Hepatocyte (in vitro differentiated cells): ENCODE measurements at regions not wholly inside any gene's neighbourhood (a gene's known extent, or its start where the extent isn't known, plus 50 kb on each side); places are given as distances from the start of the nearest gene placed in this dataset.

Experiments used
- DNase-seq: peaks from one replicate; pipeline ENCODE4 v3.0.0-alpha.2; 2016; ENCODE audit warnings: low spot score
- H2AFZ ChIP-seq: fragments of 200-600 bp; sonication (generic); 2 replicates; pipeline ENCODE4 v1.6.0; 2016; ENCODE audit warnings: antibody characterized with exemption, mild to moderate bottlenecking
- H3K27ac ChIP-seq: fragments of 200-600 bp; sonication (generic); 2 replicates; pipeline ENCODE4 v1.5.1; 2016; ENCODE audit warnings: mild to moderate bottlenecking
- H3K27me3 ChIP-seq: fragments of 200-600 bp; sonication (generic); 2 replicates; pipeline ENCODE4 v1.6.1; 2016
- H3K36me3 ChIP-seq: fragments of 200-600 bp; sonication (generic); replicated peaks from 2 replicates; pipeline ENCODE4 v1.5.1; 2016; ENCODE audit warnings: low read depth; ENCODE audit not compliant: insufficient read depth
- H3K4me1 ChIP-seq: fragments of 200-600 bp; sonication (generic); 2 replicates; pipeline ENCODE4 v1.5.1; 2016; ENCODE audit warnings: mild to moderate bottlenecking, moderate library complexity; ENCODE audit not compliant: insufficient read depth
- H3K4me2 ChIP-seq: fragments of 200-600 bp; sonication (generic); 2 replicates; pipeline ENCODE4 v1.6.0; 2016
- H3K4me3 ChIP-seq: fragments of 200-600 bp; sonication (generic); 2 replicates; pipeline ENCODE4 v1.5.1; 2016; ENCODE audit warnings: mild to moderate bottlenecking
- H3K79me2 ChIP-seq: fragments of 200-600 bp; sonication (generic); 2 replicates; pipeline ENCODE4 v1.6.0; 2017; ENCODE audit warnings: mild to moderate bottlenecking
- H3K9me2 ChIP-seq: fragments of 200-600 bp; sonication (generic); replicated peaks from 2 replicates; pipeline ENCODE4 v1.6.0; 2017; ENCODE audit warnings: mild to moderate bottlenecking; ENCODE audit not compliant: insufficient read depth
- H3K9me3 ChIP-seq: fragments of 200-600 bp; sonication (generic); 2 replicates; pipeline ENCODE4 v1.5.1; 2016; ENCODE audit warnings: low read depth, mild to moderate bottlenecking
- H4K20me1 ChIP-seq: fragments of 200-600 bp; sonication (generic); 2 replicates; pipeline ENCODE4 v1.6.0; 2016; ENCODE audit warnings: mild to moderate bottlenecking; ENCODE audit not compliant: insufficient read depth, poor library complexity, severe bottlenecking
- CTCF ChIP-seq: fragments of 200-600 bp; sonication (generic); IDR thresholded peaks from 2 replicates; pipeline ENCODE4 v1.5.1; 2016; ENCODE audit warnings: antibody characterized with exemption, mild to moderate bottlenecking; ENCODE audit not compliant: poor library complexity
- EZH2 ChIP-seq: fragments of 200-600 bp; sonication (generic); IDR thresholded peaks from 2 replicates; pipeline ENCODE4 v1.6.1; 2016; ENCODE audit warnings: antibody characterized with exemption, mild to moderate bottlenecking, borderline replicate concordance
- EZH2phosphoT487 ChIP-seq: fragments of 200-600 bp; sonication (generic); IDR thresholded peaks from one replicate; pipeline ENCODE4 v1.6.1; 2018; ENCODE audit warnings: antibody characterized with exemption, mild to moderate bottlenecking, low read depth, moderate library complexity; ENCODE audit not compliant: unreplicated experiment, severe bottlenecking
- WGBS: methylation state at CpG from one replicate; pipeline ENCODE4 v1.1.6; 2016; ENCODE audit warnings: low lambda C conversion rate; ENCODE audit errors: missing lambda C conversion rate; 5-methylcytosine and 5-hydroxymethylcytosine counted together

GRCh38 chr7:16357474-16357873 lies 63.9 kb downstream of the CRPPA start:
- Histone ChIP-seq H3K4me2 (no peak overlapping the region), H3K79me2 (no peaks in the 10 kb centered on the region), H3K27ac (no peak overlapping the region), H2AFZ (no peak overlapping the region), H4K20me1 (no peaks in the 10 kb centered on the region), H3K9me2 (no peaks in the 10 kb centered on the region), H3K4me3 (no peak overlapping the region), H3K4me1 (no peaks in the 10 kb centered on the region), H3K27me3 (no peaks in the 10 kb centered on the region), H3K9me3 (no peaks in the 10 kb centered on the region), H3K36me3 (no peaks in the 10 kb centered on the region)
- no peak for TF ChIP-seq EZH2phosphoT487
- TF ChIP-seq CTCF: no peak
- no peak for TF ChIP-seq EZH2
- no peak for DNase-seq
- WGBS: 88% methylated on average over 5 of the region's 5 CpGs

GRCh38 chr7:16356301-16356958 lies 64.9 kb downstream of the CRPPA start:
- H3K4me1 ChIP-seq: no peaks in the 10 kb centered on the region
- DNase-seq: no peak
- H4K20me1 ChIP-seq: no peaks in the 10 kb centered on the region
- no peaks in the 10 kb centered on the region for H3K9me2 ChIP-seq
- H2AFZ ChIP-seq: no peak overlapping the region
- 54% methylated on average over 2 of the region's 2 CpGs for WGBS
- no peak overlapping the region for H3K4me2 ChIP-seq
- TF ChIP-seq CTCF (no peak), EZH2phosphoT487 (no peak), EZH2 (no peak)
- H3K4me3 ChIP-seq: no peak overlapping the region
- H3K9me3 ChIP-seq: no peaks in the 10 kb centered on the region
- H3K36me3 ChIP-seq: no peaks in the 10 kb centered on the region
- no peak overlapping the region for H3K27ac ChIP-seq
- H3K27me3 ChIP-seq: no peaks in the 10 kb centered on the region
- H3K79me2 ChIP-seq: no peaks in the 10 kb centered on the region

DNA sequence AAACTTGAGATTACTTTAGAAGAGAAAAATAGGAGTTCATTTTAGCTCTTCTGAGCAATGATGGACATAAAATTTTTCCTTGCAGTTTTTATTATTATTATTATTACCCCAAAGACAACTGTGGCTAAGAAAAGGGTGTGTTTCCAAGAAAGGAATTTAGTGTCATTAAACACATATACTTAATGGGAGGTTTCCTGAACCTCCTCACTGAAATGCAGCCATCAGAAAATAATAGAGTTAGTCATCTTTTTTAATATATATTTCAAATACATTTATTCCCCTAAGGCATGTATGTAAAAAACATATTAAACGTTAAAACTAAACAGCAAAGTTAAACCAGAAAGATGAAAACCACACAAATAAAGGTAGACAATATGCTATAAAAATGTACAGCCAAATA lies 66.8 kb downstream of the CRPPA start:
- 81% methylated on average over 1 of the region's 1 CpG for WGBS
- Histone ChIP-seq H3K27me3 (no peaks in the 10 kb centered on the region), H2AFZ (no peak overlapping the region), H3K27ac (no peak overlapping the region), H3K9me2 (no peaks in the 10 kb centered on the region), H3K4me3 (no peak overlapping the region), H4K20me1 (no peaks in the 10 kb centered on the region), H3K4me1 (no peaks in the 10 kb centered on the region), H3K36me3 (no peaks in the 10 kb centered on the region), H3K4me2 (no peak overlapping the region), H3K9me3 (no peaks in the 10 kb centered on the region), H3K79me2 (no peaks in the 10 kb centered on the region)
- no peak for DNase-seq
- TF ChIP-seq EZH2phosphoT487 (no peak), CTCF (no peak), EZH2 (no peak)
